Gastrocnemius medialis (tissue), 4 donors: ENCODE measurements at regions not wholly inside any gene's neighbourhood (a gene's known extent, or its start where the extent isn't known, plus 50 kb on each side); places are given as distances from the start of the nearest gene placed in this dataset.

Source experiments
- ATAC-seq, 2 donors: fragments of 150-250 bp; one replicate each; pipeline ENCODE4 v1.9.1; 2016
- DNase-seq, 2 donors: peaks; one replicate each; pipeline ENCODE4 v3.0.0-alpha.2; 2019
- H3K27ac ChIP-seq, 4 donors: fragments of 200-600 bp; sonication (generic); 1 replicate in 1 of 4; 2 replicates in 3 of 4; pipeline ENCODE4 v1.5.1; 2016 to 2018; ENCODE audit warnings: mild to moderate bottlenecking in 2 of 4, moderate library complexity in 1 of 4
- H3K27me3 ChIP-seq, 3 donors: fragments of 200-600 bp; sonication (generic) in 2 of 3; 1 replicate in 1 of 3; 2 replicates in 2 of 3; pipeline versions ENCODE4 v1.5.1 to v1.6.0; 2016 to 2019; ENCODE audit warnings: mild to moderate bottlenecking in 1 of 3, moderate library complexity in 1 of 3
- H3K36me3 ChIP-seq, 2 donors: fragments of 200-600 bp; sonication (generic) in 1 of 2; one replicate each; pipeline ENCODE4 v1.5.1; 2017 to 2018
- H3K4me1 ChIP-seq, 2 donors: fragments of 200-600 bp; sonication (generic) in 1 of 2; one replicate each; pipeline ENCODE4 v1.5.1; 2016 to 2017; ENCODE audit warnings: mild to moderate bottlenecking in 2 of 2
- H3K4me3 ChIP-seq, 4 donors: fragments of 200-600 bp; sonication (generic) in 3 of 4; 1 replicate in 1 of 4; 2 replicates in 3 of 4; pipeline ENCODE4 v1.5.1; 2016 to 2019; ENCODE audit warnings: mild to moderate bottlenecking in 2 of 4
- H3K9me3 ChIP-seq, 3 donors: fragments of 200-600 bp; sonication (generic) in 2 of 3; 1 replicate in 1 of 3; 2 replicates in 2 of 3; pipeline ENCODE4 v1.5.1; 2016 to 2019
- CTCF ChIP-seq, 5 experiments: fragments of 450-650 bp in 3 of 5; fragments of 200-600 bp in 2 of 5; sonication (generic) in 2 of 5; IDR thresholded peaks in 4 of 5; conservative IDR thresholded peaks in 1 of 5; 1 replicate in 4 of 5; 2 replicates in 1 of 5; pipeline ENCODE4 v1.5.1; 2016 to 2019; ENCODE audit warnings: antibody characterized with exemption in 5 of 5, mild to moderate bottlenecking in 3 of 5, moderate library complexity in 3 of 5
- POLR2A ChIP-seq, 2 donors: fragments of 450-650 bp; IDR thresholded peaks; one replicate each; pipeline ENCODE4 v1.6.1; 2017; ENCODE audit warnings: antibody characterized with exemption in 2 of 2, mild to moderate bottlenecking in 2 of 2, moderate library complexity in 2 of 2
- in situ Hi-C, 4 donors: fragments of 200-750 bp; cut with MboI; loops; one replicate each; pipeline versions ENCODE4 v1.15.0 to v1.8.0; 2017; ENCODE audit warnings: low sequenced_read_pairs in 4 of 4
- intact Hi-C: fragments of 100-400 bp; cut with DNase I; formaldehyde crosslinking; loops from one replicate; pipeline ENCODE4 v1.15.1; 2023; ENCODE audit warnings: low total_unique reads

DNA sequence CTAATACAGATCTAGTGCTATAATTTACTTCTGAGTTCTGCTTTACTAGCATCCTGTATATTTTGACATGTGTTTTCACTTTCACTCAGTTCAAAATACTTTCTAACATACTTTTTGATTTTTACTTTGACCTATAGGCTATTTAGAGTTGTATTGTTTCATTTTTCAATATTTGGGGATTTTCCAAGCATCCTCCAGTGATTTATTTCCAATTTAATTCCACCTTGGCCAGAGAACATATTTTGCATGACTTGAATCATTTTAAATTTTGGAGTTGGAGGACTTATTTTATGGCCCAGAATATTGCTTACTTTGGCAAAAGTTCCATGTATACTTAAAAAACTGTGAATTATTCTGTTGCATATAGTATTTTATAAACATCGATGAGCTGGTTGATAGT, 1215.6 kb upstream of the MAP3K7 start:
- Histone ChIP-seq H3K27me3 (no peaks in the 10 kb centered on the region), H3K36me3 (no peaks in the 10 kb centered on the region), H3K4me1 (no peaks in the 10 kb centered on the region), H3K27ac (no peak overlapping the region), H3K9me3 (no peaks in the 10 kb centered on the region), H3K4me3 (no peak overlapping the region)
- ATAC-seq (no peak), DNase-seq (no peak)
- intact Hi-C loops (no loop called here), in situ Hi-C loops (no loop called here)
- no peak for TF ChIP-seq CTCF (IDR thresholded peaks at IDR 0.05 in 4 of 5, conservative IDR thresholded peaks at IDR 0.05 in 1 of 5)
- no peak for TF ChIP-seq POLR2A (IDR thresholded peaks at IDR 0.05)

DNA sequence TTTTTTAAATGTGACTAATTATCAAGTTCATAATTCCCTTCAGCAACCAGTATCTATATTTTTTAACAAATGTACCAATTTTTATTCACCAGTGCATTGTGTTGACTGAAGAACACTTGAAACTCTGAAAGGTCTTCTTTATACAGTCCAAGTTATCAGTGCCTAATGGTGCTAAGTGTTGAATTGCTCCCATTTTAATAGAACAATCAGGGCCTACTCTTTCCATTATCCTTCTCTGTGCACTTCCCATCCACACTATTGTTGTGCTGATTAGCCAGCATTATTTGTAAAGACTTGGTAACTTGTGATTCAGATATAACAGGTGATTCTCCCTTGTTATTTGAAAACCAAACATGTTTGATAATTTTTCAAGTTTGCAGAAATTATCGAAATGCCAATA, 1209.7 kb upstream of the MAP3K7 start:
- intact Hi-C loops: no loop called here
- no peak for TF ChIP-seq POLR2A (IDR thresholded peaks at IDR 0.05)
- no peak for TF ChIP-seq CTCF (IDR thresholded peaks at IDR 0.05 in 4 of 5, conservative IDR thresholded peaks at IDR 0.05 in 1 of 5)
- H3K27ac ChIP-seq: no peak overlapping the region
- no peaks in the 10 kb centered on the region for H3K4me1 ChIP-seq
- in situ Hi-C loops: no loop called here
- no peak for ATAC-seq
- H3K4me3 ChIP-seq: no peak overlapping the region
- no peaks in the 10 kb centered on the region for H3K27me3 ChIP-seq
- H3K9me3 ChIP-seq: no peaks in the 10 kb centered on the region
- H3K36me3 ChIP-seq: no peaks in the 10 kb centered on the region
- DNase-seq: no peak

- Histone ChIP-seq H3K27me3 (no peaks in the 10 kb centered on the region), H3K4me1 (no peaks in the 10 kb centered on the region), H3K4me3 (no peak overlapping the region), H3K36me3 (no peaks in the 10 kb centered on the region), H3K9me3 (no peaks in the 10 kb centered on the region), H3K27ac (no peak overlapping the region)
- ATAC-seq: no peak
- in situ Hi-C loops: no loop called here
- no peak for DNase-seq
- intact Hi-C loops: no loop called here
- TF ChIP-seq POLR2A (IDR thresholded peaks at IDR 0.05): no peak
- TF ChIP-seq CTCF (IDR thresholded peaks at IDR 0.05 in 4 of 5, conservative IDR thresholded peaks at IDR 0.05 in 1 of 5): no peak
Measured at GRCh38 chr6:91788501-91788900, 1201.6 kb upstream of the MAP3K7 start.

- DNase-seq: no peak
- H3K4me1 ChIP-seq: no peaks in the 10 kb centered on the region
- ATAC-seq: no peak
- H3K27me3 ChIP-seq: no peaks in the 10 kb centered on the region
- TF ChIP-seq POLR2A (IDR thresholded peaks at IDR 0.05) (no peak), CTCF (IDR thresholded peaks at IDR 0.05 in 4 of 5, conservative IDR thresholded peaks at IDR 0.05 in 1 of 5) (no peak)
- H3K9me3 ChIP-seq: no peaks in the 10 kb centered on the region
- in situ Hi-C loops: no loop called here
- intact Hi-C loops: no loop called here
- H3K36me3 ChIP-seq: no peaks in the 10 kb centered on the region
- H3K4me3 ChIP-seq: no peak overlapping the region
- H3K27ac ChIP-seq: no peak overlapping the region
Measured at GRCh38 chr6:91786474-91787184, 1199.8 kb upstream of the MAP3K7 start.

- TF ChIP-seq CTCF (IDR thresholded peaks at IDR 0.05 in 4 of 5, conservative IDR thresholded peaks at IDR 0.05 in 1 of 5): no peak
- no peak for TF ChIP-seq POLR2A (IDR thresholded peaks at IDR 0.05)
- intact Hi-C loops (no loop called here), in situ Hi-C loops (no loop called here)
- no peak overlapping the region for H3K4me3 ChIP-seq
- DNase-seq: no peak
- ATAC-seq: no peak
- no peaks in the 10 kb centered on the region for H3K4me1 ChIP-seq
- H3K36me3 ChIP-seq: no peaks in the 10 kb centered on the region
- no peaks in the 10 kb centered on the region for H3K9me3 ChIP-seq
- no peak overlapping the region for H3K27ac ChIP-seq
- no peaks in the 10 kb centered on the region for H3K27me3 ChIP-seq
Measured at GRCh38 chr6:91782802-91783201, 1195.9 kb upstream of the MAP3K7 start.
